ENCODE measurements at regions not wholly inside any gene's neighbourhood (a gene's known extent, or its start where the extent isn't known, plus 50 kb on each side); places are given as distances from the start of the nearest gene placed in this dataset.
"Not testable (repeated sequence)": the region's sequence is repeated elsewhere in the genome, so short reads cannot be mapped to it uniquely, and the experiment has no call there.

- Mint-ChIP-seq H3K27ac (no peak overlapping the region), H3K4me3 (no peak overlapping the region), H3K36me3 (no peaks in the 10 kb centered on the region), H3K27me3 (no peaks in the 10 kb centered on the region), H3K9me3 (no peaks in the 10 kb centered on the region), H3K4me1 (ENCODE audit: low read depth) (no peaks in the 10 kb centered on the region)
- intact Hi-C loops (cut with micrococcal nuclease) = no loop called here
- no peak for DNase-seq
- POLR2A ChIA-PET = no interaction called here
- CTCF ChIA-PET = no interaction called here
These were observed 775.7 kb downstream of the TMTC2 start for GRCh38 chr12:83462419-83462818.

GRCh38 chr12:83461336-83461935 is 774.7 kb downstream of the TMTC2 start:
- no peaks in the 10 kb centered on the region for H3K36me3 Mint-ChIP-seq
- POLR2A ChIA-PET = no interaction called here

GRCh38 chr12:83451189-83451588 is 764.5 kb downstream of the TMTC2 start:
- H3K4me3 Mint-ChIP-seq = no peak overlapping the region
- no peak overlapping the region for H3K27ac Mint-ChIP-seq
- no peaks in the 10 kb centered on the region for H3K36me3 Mint-ChIP-seq
- DNase-seq = no peak
- no peaks in the 10 kb centered on the region for H3K27me3 Mint-ChIP-seq
- H3K9me3 Mint-ChIP-seq = no peaks in the 10 kb centered on the region
- ChIA-PET CTCF (no interaction called here), POLR2A (no interaction called here)
- intact Hi-C loops (cut with micrococcal nuclease) = no loop called here
- no peaks in the 10 kb centered on the region for H3K4me1 Mint-ChIP-seq (ENCODE audit: low read depth)

More at GRCh38 chr12:83461336-83461935, 774.7 kb downstream of the TMTC2 start:
- CTCF ChIA-PET = no interaction called here
- Mint-ChIP-seq H3K9me3 (no peaks in the 10 kb centered on the region), H3K27ac (no peak overlapping the region), H3K27me3 (no peaks in the 10 kb centered on the region), H3K4me1 (ENCODE audit: low read depth) (no peaks in the 10 kb centered on the region), H3K4me3 (no peak overlapping the region)
- DNase-seq = no peak
- intact Hi-C loops (cut with micrococcal nuclease) = no loop called here

GRCh38 chr12:83434600-83434999 is 747.9 kb downstream of the TMTC2 start:
- Mint-ChIP-seq H3K4me3 (no peak overlapping the region), H3K9me3 (peaks cover 6% of the 10 kb centered on the region), H3K27me3 (no peaks in the 10 kb centered on the region), H3K4me1 (ENCODE audit: low read depth) (no peaks in the 10 kb centered on the region), H3K36me3 (no peaks in the 10 kb centered on the region), H3K27ac (no peak overlapping the region)
- ChIA-PET POLR2A (no interaction called here), CTCF (no interaction called here)
- no peak for DNase-seq
- intact Hi-C loops (cut with micrococcal nuclease) = no loop called here

GRCh38 chr12:83432176-83432719 is 745.5 kb downstream of the TMTC2 start:
- Mint-ChIP-seq H3K9me3 (peaks cover 13% of the 10 kb centered on the region), H3K4me1 (ENCODE audit: low read depth) (no peaks in the 10 kb centered on the region), H3K36me3 (no peaks in the 10 kb centered on the region), H3K27me3 (no peaks in the 10 kb centered on the region), H3K27ac (no peak overlapping the region), H3K4me3 (no peak overlapping the region)
- no peak for DNase-seq
- POLR2A ChIA-PET = no interaction called here
- CTCF ChIA-PET = no interaction called here
- intact Hi-C loops (cut with micrococcal nuclease) = no loop called here

- POLR2A ChIA-PET, H3K27ac Mint-ChIP-seq: not testable (repeated sequence)
These were observed 741.0 kb downstream of the TMTC2 start for GRCh38 chr12:83427586-83428136.

GRCh38 chr12:83414981-83415380 is 728.3 kb downstream of the TMTC2 start:
- no peak overlapping the region for H3K27ac Mint-ChIP-seq
- no peak for DNase-seq
- ChIA-PET POLR2A (no interaction called here), CTCF (no interaction called here)
- intact Hi-C loops (cut with micrococcal nuclease) = no loop called here
- no peak overlapping the region for H3K4me3 Mint-ChIP-seq
- no peaks in the 10 kb centered on the region for H3K36me3 Mint-ChIP-seq
- no peaks in the 10 kb centered on the region for H3K27me3 Mint-ChIP-seq
- no peaks in the 10 kb centered on the region for H3K4me1 Mint-ChIP-seq (ENCODE audit: low read depth)
- peaks cover 3% of the 10 kb centered on the region for H3K9me3 Mint-ChIP-seq

More at GRCh38 chr12:83427586-83428136, 741.0 kb downstream of the TMTC2 start:
- CTCF ChIA-PET; H3K27me3 Mint-ChIP-seq; H3K36me3 Mint-ChIP-seq; DNase-seq; H3K4me3 Mint-ChIP-seq; intact Hi-C loops (cut with micrococcal nuclease); H3K4me1 Mint-ChIP-seq (ENCODE audit: low read depth): not testable (repeated sequence)
- H3K9me3 Mint-ChIP-seq = peaks cover 16% of the 10 kb centered on the region

GRCh38 chr12:83408851-83409250 is 722.1 kb downstream of the TMTC2 start:
- Mint-ChIP-seq H3K4me3 (no peak overlapping the region), H3K27me3 (no peaks in the 10 kb centered on the region), H3K4me1 (ENCODE audit: low read depth) (no peaks in the 10 kb centered on the region), H3K36me3 (no peaks in the 10 kb centered on the region), H3K27ac (no peak overlapping the region), H3K9me3 (peaks cover 3% of the 10 kb centered on the region)
- no peak for DNase-seq
- POLR2A ChIA-PET = no interaction called here
- CTCF ChIA-PET = no interaction called here
- intact Hi-C loops (cut with micrococcal nuclease) = no loop called here

- H3K27ac Mint-ChIP-seq = no peak overlapping the region
- no peaks in the 10 kb centered on the region for H3K4me1 Mint-ChIP-seq (ENCODE audit: low read depth)
- no peaks in the 10 kb centered on the region for H3K27me3 Mint-ChIP-seq
- intact Hi-C loops (cut with micrococcal nuclease) = no loop called here
- POLR2A ChIA-PET = no interaction called here
- H3K4me3 Mint-ChIP-seq = no peak overlapping the region
- H3K9me3 Mint-ChIP-seq = peaks cover 3% of the 10 kb centered on the region
- no peak for DNase-seq
- CTCF ChIA-PET = no interaction called here
- H3K36me3 Mint-ChIP-seq = no peaks in the 10 kb centered on the region
These were observed 721.4 kb downstream of the TMTC2 start for GRCh38 chr12:83408146-83408545.

GRCh38 chr12:83404521-83404920 is 717.8 kb downstream of the TMTC2 start:
- Mint-ChIP-seq H3K9me3 (no peaks in the 10 kb centered on the region), H3K27me3 (no peaks in the 10 kb centered on the region), H3K36me3 (no peaks in the 10 kb centered on the region), H3K27ac (no peak overlapping the region), H3K4me1 (ENCODE audit: low read depth) (no peaks in the 10 kb centered on the region), H3K4me3 (no peak overlapping the region)
- no peak for DNase-seq
- ChIA-PET POLR2A (no interaction called here), CTCF (interaction anchor here (0.6 kb wide), 1 partner anchor 13 kb away, joined by 3 read pairs; no protein-coding TSS in a partner anchor)
- intact Hi-C loops (cut with micrococcal nuclease) = no loop called here

- Mint-ChIP-seq H3K27me3 (no peaks in the 10 kb centered on the region), H3K27ac (no peak overlapping the region), H3K9me3 (no peaks in the 10 kb centered on the region), H3K36me3 (no peaks in the 10 kb centered on the region), H3K4me1 (ENCODE audit: low read depth) (no peaks in the 10 kb centered on the region), H3K4me3 (no peak overlapping the region)
- intact Hi-C loops (cut with micrococcal nuclease) = no loop called here
- ChIA-PET POLR2A (no interaction called here), CTCF (interaction anchor here (1.9 kb wide), 1 partner anchor 704 kb away, joined by 10 read pairs; no protein-coding TSS in a partner anchor)
- no peak for DNase-seq
These were observed 703.5 kb downstream of the TMTC2 start for GRCh38 chr12:83390186-83390585.

- Mint-ChIP-seq H3K4me1 (ENCODE audit: low read depth) (no peaks in the 10 kb centered on the region), H3K9me3 (no peaks in the 10 kb centered on the region), H3K4me3 (no peak overlapping the region), H3K27me3 (no peaks in the 10 kb centered on the region), H3K36me3 (no peaks in the 10 kb centered on the region), H3K27ac (no peak overlapping the region)
- DNase-seq = peak; percentile 16
- ChIA-PET POLR2A (no interaction called here), CTCF (interaction anchor here (1.0 to 1.9 kb wide), 2 partner anchors 704 to 714 kb away, joined by 3 to 10 read pairs; no protein-coding TSS in a partner anchor)
- intact Hi-C loops (cut with micrococcal nuclease) = loop anchor here (5.0 kb wide), 1 partner anchor 387 kb away; no protein-coding TSS in a partner anchor
These were observed 702.7 kb downstream of the TMTC2 start for GRCh38 chr12:83389237-83389996.
